GM10266 (cell line): ENCODE measurements at regions not wholly inside any gene's neighbourhood (a gene's known extent, or its start where the extent isn't known, plus 50 kb on each side); places are given as distances from the start of the nearest gene placed in this dataset.
A peak's percentile ranks its signal among the peaks of the same experiment; 100 is the strongest.
"Not testable (repeated sequence)": the region's sequence is repeated elsewhere in the genome, so short reads cannot be mapped to it uniquely, and the experiment has no call there.

Experiments used
- DNase-seq: peaks from one replicate; pipeline ENCODE4 v3.0.0; 2012; ENCODE audit errors: extremely low spot score
- CTCF ChIP-seq: IDR thresholded peaks from 2 replicates; pipeline ENCODE4 v1.5.1; 2012; ENCODE audit warnings: mild to moderate bottlenecking, low read depth; ENCODE audit not compliant: control insufficient read depth, insufficient read depth; ENCODE audit errors: missing control alignments

GRCh38 chr3:109696932-109697331 is 359.6 kb upstream of the DPPA4 start:
- TF ChIP-seq CTCF = no peak
- no peak for DNase-seq

- peak; percentile 6 for DNase-seq
- no peak for TF ChIP-seq CTCF
Observed at GRCh38 chr3:109702252-109702651, 364.9 kb upstream of the DPPA4 start.

- DNase-seq = no peak
- no peak for TF ChIP-seq CTCF
Observed at GRCh38 chr3:109702976-109703375, 365.6 kb upstream of the DPPA4 start.

- not testable (repeated sequence) for DNase-seq
Observed at GRCh38 chr3:109705133-109705532, 367.8 kb upstream of the DPPA4 start.

- TF ChIP-seq CTCF = no peak
Observed at GRCh38 chr3:109707617-109708016, 370.3 kb upstream of the DPPA4 start.

GRCh38 chr3:109713288-109713687 is 375.9 kb upstream of the DPPA4 start:
- no peak for DNase-seq
- TF ChIP-seq CTCF = no peak

More at GRCh38 chr3:109707617-109708016, 370.3 kb upstream of the DPPA4 start:
- no peak for DNase-seq

- no peak for DNase-seq
- no peak for TF ChIP-seq CTCF
Observed at GRCh38 chr3:109715707-109716106, 378.4 kb upstream of the DPPA4 start.

GRCh38 chr3:109718850-109719249 is 381.5 kb upstream of the DPPA4 start:
- no peak for TF ChIP-seq CTCF
- DNase-seq = no peak
